Body of pancreas (tissue), 4 donors: ENCODE measurements at regions not wholly inside any gene's neighbourhood (a gene's known extent, or its start where the extent isn't known, plus 50 kb on each side); places are given as distances from the start of the nearest gene placed in this dataset.

Source experiments
- CTCF ChIP-seq, 7 experiments: fragments of 450-650 bp in 4 of 7; fragments of 200-600 bp in 3 of 7; sonication (generic) in 3 of 7; IDR thresholded peaks; one replicate each; pipeline ENCODE4 v1.5.1; 2016 to 2019; ENCODE audit warnings: antibody characterized with exemption in 7 of 7
- POLR2A ChIP-seq, 3 donors: fragments of 450-650 bp; IDR thresholded peaks; one replicate each; pipeline ENCODE4 v1.6.1; 2016; ENCODE audit warnings: antibody characterized with exemption in 3 of 3, mild to moderate bottlenecking in 2 of 3

GRCh38 chr2:225740086-225740485, 340.6 kb downstream of the NYAP2 start:
- TF ChIP-seq CTCF (IDR thresholded peaks at IDR 0.05) (no peak), POLR2A (IDR thresholded peaks at IDR 0.05) (no peak)
